Neural cell (in vitro differentiated cells): ENCODE measurements at regions not wholly inside any gene's neighbourhood (a gene's known extent, or its start where the extent isn't known, plus 50 kb on each side); places are given as distances from the start of the nearest gene placed in this dataset.

Experiments
- H2AFZ ChIP-seq: fragments of 200-600, 300-800 bp; sonication (generic), shearing (Covaris generic); 2 replicates; pipeline ENCODE4 v1.6.0; 2014; ENCODE audit warnings: low read depth, mild to moderate bottlenecking, antibody characterized with exemption, low read length, moderate library complexity
- H3F3A ChIP-seq: fragments of 200-600 bp; shearing (Covaris generic); 2 replicates; pipeline ENCODE4 v1.6.1; 2016; ENCODE audit warnings: mild to moderate bottlenecking, moderate library complexity, mixed read lengths, antibody characterized with exemption, low read length; ENCODE audit not compliant: insufficient read depth, poor library complexity, severe bottlenecking
- H3K27ac ChIP-seq: fragments of 200-600, 300-800 bp; sonication (generic), shearing (Covaris generic); 2 replicates; pipeline ENCODE4 v1.5.1; 2014; ENCODE audit warnings: mild to moderate bottlenecking, low read length, moderate library complexity
- H3K27me3 ChIP-seq: fragments of 300-800, 200-600 bp; sonication (generic), shearing (Covaris generic); 2 replicates; pipeline ENCODE4 v1.6.0; 2014; ENCODE audit warnings: mild to moderate bottlenecking, low read depth, low read length, moderate library complexity; ENCODE audit not compliant: insufficient read depth
- H3K36me3 ChIP-seq: fragments of 300-800, 200-600 bp; sonication (generic), shearing (Covaris generic); 2 replicates; pipeline ENCODE4 v1.5.1; 2014; ENCODE audit warnings: mild to moderate bottlenecking, antibody characterized with exemption, low read length, moderate library complexity; ENCODE audit not compliant: insufficient read depth
- H3K4me2 ChIP-seq: fragments of 300-800, 200-600 bp; sonication (generic), shearing (Covaris generic); 2 replicates; pipeline ENCODE4 v1.6.0; 2014; ENCODE audit warnings: mild to moderate bottlenecking, low read length
- H3K4me3 ChIP-seq: fragments of 300-800, 200-600 bp; sonication (generic), shearing (Covaris generic); 2 replicates; pipeline ENCODE4 v1.5.1; 2014; ENCODE audit warnings: mild to moderate bottlenecking, low read length, moderate library complexity
- H3K79me2 ChIP-seq: fragments of 200-600 bp; shearing (Covaris generic); replicated peaks from 2 replicates; pipeline ENCODE4 v1.6.0; 2014; ENCODE audit warnings: mild to moderate bottlenecking, low read length, moderate library complexity; ENCODE audit not compliant: insufficient read depth
- H3K9ac ChIP-seq: fragments of 300-800, 200-600 bp; sonication (generic), shearing (Covaris generic); 2 replicates; pipeline ENCODE4 v1.6.1; 2016; ENCODE audit warnings: mild to moderate bottlenecking, low read length, mixed read lengths
- H3K9me2 ChIP-seq: fragments of 200-600 bp; shearing (Covaris generic); 2 replicates; pipeline ENCODE4 v1.6.1; 2016; ENCODE audit warnings: mild to moderate bottlenecking, low read length, mixed read lengths; ENCODE audit not compliant: insufficient read depth
- H3K9me3 ChIP-seq: fragments of 200-600, 300-800 bp; sonication (generic), shearing (Covaris generic); 2 replicates; pipeline ENCODE4 v1.6.1; 2016; ENCODE audit warnings: mild to moderate bottlenecking, mixed run types, low read length, moderate library complexity, mixed read lengths
- H4K20me1 ChIP-seq: fragments of 200-600 bp; shearing (Covaris generic); 2 replicates; pipeline ENCODE4 v1.6.1; 2016; ENCODE audit warnings: mild to moderate bottlenecking, mixed run types; ENCODE audit not compliant: insufficient read depth
- CTCF ChIP-seq: fragments of 450-650 bp; IDR thresholded peaks from 2 replicates; pipeline ENCODE4 v1.5.1; 2014; ENCODE audit warnings: antibody characterized with exemption, mild to moderate bottlenecking, moderate library complexity; ENCODE audit not compliant: poor library complexity, severe bottlenecking
- EP300 ChIP-seq: fragments of 450-650 bp; conservative IDR thresholded peaks from 2 replicates; pipeline ENCODE4 v1.6.1; 2014; ENCODE audit warnings: antibody characterized with exemption, mild to moderate bottlenecking, moderate library complexity; ENCODE audit not compliant: poor library complexity, severe bottlenecking
- EZH2 ChIP-seq: fragments of 200-600, 300-800 bp; shearing (Covaris generic), sonication (generic); IDR thresholded peaks from 2 replicates; pipeline ENCODE4 v1.6.1; 2014; ENCODE audit warnings: antibody characterized with exemption, low read length, borderline replicate concordance, mild to moderate bottlenecking; ENCODE audit not compliant: insufficient read depth, poor library complexity, severe bottlenecking
- MXI1 ChIP-seq: fragments of 450-650 bp; conservative IDR thresholded peaks from 2 replicates; pipeline ENCODE4 v1.6.1; 2014; ENCODE audit warnings: antibody characterized with exemption, mild to moderate bottlenecking; ENCODE audit not compliant: poor library complexity, severe bottlenecking
- POLR2AphosphoS5 ChIP-seq: IDR thresholded peaks from 2 replicates; pipeline ENCODE4 v1.6.1; 2012
- RAD21 ChIP-seq: fragments of 450-650 bp; conservative IDR thresholded peaks from 2 replicates; pipeline ENCODE4 v1.6.1; 2014; ENCODE audit warnings: antibody characterized with exemption, mild to moderate bottlenecking, moderate library complexity
- REST ChIP-seq: IDR thresholded peaks from 2 replicates; pipeline ENCODE4 v1.6.1; 2012; ENCODE audit warnings: borderline replicate concordance
- SMC3 ChIP-seq: fragments of 450-650 bp; conservative IDR thresholded peaks from 2 replicates; pipeline ENCODE4 v1.6.1; 2014; ENCODE audit warnings: antibody characterized with exemption, mild to moderate bottlenecking, moderate library complexity; ENCODE audit not compliant: poor library complexity
- TAF1 ChIP-seq: IDR thresholded peaks from 2 replicates; pipeline ENCODE4 v1.6.1; 2012; ENCODE audit warnings: low read depth

- Histone ChIP-seq H3K4me3 (no peak overlapping the region), H3K79me2 (no peaks in the 10 kb centered on the region)
Measured at GRCh38 chr22:46094676-46095075, 55.6 kb upstream of the PPARA start.

GRCh38 chr22:46096051-46096450 lies 54.3 kb upstream of the PPARA start:
- TF ChIP-seq REST (no peak), MXI1 (no peak), TAF1 (no peak), SMC3 (no peak), CTCF (no peak), EP300 (no peak), EZH2 (no peak), RAD21 (no peak), POLR2AphosphoS5 (no peak)
- Histone ChIP-seq H3K27me3 (no peaks in the 10 kb centered on the region), H3F3A (no peaks in the 10 kb centered on the region), H3K79me2 (no peaks in the 10 kb centered on the region), H2AFZ (no peak overlapping the region), H3K36me3 (no peaks in the 10 kb centered on the region), H3K9me2 (no peaks in the 10 kb centered on the region), H3K9ac (no peak overlapping the region), H3K27ac (no peak overlapping the region), H4K20me1 (no peaks in the 10 kb centered on the region), H3K4me3 (no peak overlapping the region), H3K4me2 (no peak overlapping the region), H3K9me3 (no peaks in the 10 kb centered on the region)

More at GRCh38 chr22:46094676-46095075, 55.6 kb upstream of the PPARA start:
- no peak overlapping the region for H3K9ac ChIP-seq
- no peaks in the 10 kb centered on the region for H3K27me3 ChIP-seq
- H3K36me3 ChIP-seq: no peaks in the 10 kb centered on the region
- TF ChIP-seq EP300: no peak
- no peaks in the 10 kb centered on the region for H4K20me1 ChIP-seq
- no peak overlapping the region for H3K27ac ChIP-seq
- H3K4me2 ChIP-seq: no peak overlapping the region
- H3K9me3 ChIP-seq: no peaks in the 10 kb centered on the region
- no peak overlapping the region for H2AFZ ChIP-seq
- H3F3A ChIP-seq: no peaks in the 10 kb centered on the region
- no peaks in the 10 kb centered on the region for H3K9me2 ChIP-seq

GRCh38 chr22:46096706-46097230 lies 53.6 kb upstream of the PPARA start:
- Histone ChIP-seq H3K79me2 (no peaks in the 10 kb centered on the region), H3K4me2 (no peak overlapping the region), H3K9me3 (no peaks in the 10 kb centered on the region), H3K9ac (no peak overlapping the region), H2AFZ (no peak overlapping the region), H3K9me2 (no peaks in the 10 kb centered on the region), H3F3A (no peaks in the 10 kb centered on the region), H3K4me3 (no peak overlapping the region), H3K27me3 (no peaks in the 10 kb centered on the region), H3K27ac (no peak overlapping the region), H4K20me1 (no peaks in the 10 kb centered on the region), H3K36me3 (no peaks in the 10 kb centered on the region)
- TF ChIP-seq TAF1: no peak
- TF ChIP-seq POLR2AphosphoS5: no peak
- no peak for TF ChIP-seq REST
- no peak for TF ChIP-seq SMC3
- TF ChIP-seq CTCF: no peak
- TF ChIP-seq MXI1: no peak
- TF ChIP-seq EZH2: no peak
- TF ChIP-seq EP300: no peak
- TF ChIP-seq RAD21: no peak
